ENCODE measurements at regions not wholly inside any gene's neighbourhood (a gene's known extent, or its start where the extent isn't known, plus 50 kb on each side); places are given as distances from the start of the nearest gene placed in this dataset.

GRCh38 chr7:15783987-15784693 lies 97.7 kb upstream of the MEOX2 start:
- intact Hi-C loops (cut with micrococcal nuclease; ENCODE audit: unreplicated experiment) = no loop called here
- CTCF ChIA-PET = no interaction called here
- ATAC-seq = no peak
- in situ Hi-C loops (cut with HindIII; ENCODE audit: low pct_unique_long_range_greater_than_20kb, low sequenced_read_pairs) = no loop called here
- no peaks in the 10 kb centered on the region for H3K36me3 ChIP-seq (ENCODE audit: control insufficient read depth, insufficient read depth, low read length)
- BruUV-seq (replicated peaks) = no TSS peak
- TF ChIP-seq CTCF (IDR thresholded peaks at IDR 0.05) = no peak
- TF ChIP-seq REST (IDR thresholded peaks at IDR 0.05; ENCODE audit: insufficient read depth in 1 of 2, low read depth in 2 of 2, low read length in 1 of 2) = no peak
- TF ChIP-seq POLR2AphosphoS5 (IDR thresholded peaks at IDR 0.05; ENCODE audit: low read depth, low read length) = no peak
- no peak for TF ChIP-seq SIN3A (IDR thresholded peaks at IDR 0.05; ENCODE audit: borderline replicate concordance, insufficient read depth, low read depth, low read length)
- TF ChIP-seq TCF7L2 (IDR thresholded peaks at IDR 0.05; ENCODE audit: low read depth, low read length) = no peak
- no peaks in the 10 kb centered on the region for H3K4me1 ChIP-seq (ENCODE audit: control insufficient read depth, insufficient read depth, low read length)
- no peak for DNase-seq (ENCODE audit: low read depth, low spot score)
- no peak overlapping the region for H3K27ac ChIP-seq (ENCODE audit: low read length)
- no peaks in the 10 kb centered on the region for H3K27me3 ChIP-seq (ENCODE audit: control insufficient read depth, insufficient read depth, low read length)
- POLR2A ChIA-PET = interaction anchor here (0.6 kb wide), 1 partner anchor 217 kb away, joined by 6 read pairs; no protein-coding TSS in a partner anchor
- H3K9me3 ChIP-seq (ENCODE audit: control insufficient read depth, insufficient read depth, low read depth, low read length) = no peaks in the 10 kb centered on the region
- no peak overlapping the region for H3K4me3 ChIP-seq (ENCODE audit: low read depth in 2 of 2, low read length in 2 of 2)

GRCh38 chr7:15782656-15783055 lies 96.2 kb upstream of the MEOX2 start:
- ChIA-PET CTCF (no interaction called here), POLR2A (no interaction called here)
- Histone ChIP-seq H3K4me3 (ENCODE audit: low read depth in 2 of 2, low read length in 2 of 2) (no peak overlapping the region), H3K36me3 (ENCODE audit: control insufficient read depth, insufficient read depth, low read length) (no peaks in the 10 kb centered on the region), H3K4me1 (ENCODE audit: control insufficient read depth, insufficient read depth, low read length) (no peaks in the 10 kb centered on the region), H3K9me3 (ENCODE audit: control insufficient read depth, insufficient read depth, low read depth, low read length) (no peaks in the 10 kb centered on the region), H3K27me3 (ENCODE audit: control insufficient read depth, insufficient read depth, low read length) (no peaks in the 10 kb centered on the region), H3K27ac (ENCODE audit: low read length) (no peak overlapping the region)
- TF ChIP-seq REST (IDR thresholded peaks at IDR 0.05; ENCODE audit: insufficient read depth in 1 of 2, low read depth in 2 of 2, low read length in 1 of 2) = no peak
- no peak for TF ChIP-seq SIN3A (IDR thresholded peaks at IDR 0.05; ENCODE audit: borderline replicate concordance, insufficient read depth, low read depth, low read length)
- ATAC-seq (no peak), DNase-seq (ENCODE audit: low read depth, low spot score) (no peak)
- in situ Hi-C loops (cut with HindIII; ENCODE audit: low pct_unique_long_range_greater_than_20kb, low sequenced_read_pairs) (no loop called here), intact Hi-C loops (cut with micrococcal nuclease; ENCODE audit: unreplicated experiment) (no loop called here)
- BruUV-seq (replicated peaks) = no TSS peak

All from Panc1 (cell line).